Body of pancreas (tissue), 4 donors: ENCODE measurements at regions not wholly inside any gene's neighbourhood (a gene's known extent, or its start where the extent isn't known, plus 50 kb on each side); places are given as distances from the start of the nearest gene placed in this dataset.
"Not testable (repeated sequence)": the region's sequence is repeated elsewhere in the genome, so short reads cannot be mapped to it uniquely, and the experiment has no call there.

ENCODE experiments used
- CTCF ChIP-seq, 7 experiments: fragments of 450-650 bp in 4 of 7; fragments of 200-600 bp in 3 of 7; sonication (generic) in 3 of 7; IDR thresholded peaks; one replicate each; pipeline ENCODE4 v1.5.1; 2016 to 2019; ENCODE audit warnings: antibody characterized with exemption in 7 of 7
- POLR2A ChIP-seq, 3 donors: fragments of 450-650 bp; IDR thresholded peaks; one replicate each; pipeline ENCODE4 v1.6.1; 2016; ENCODE audit warnings: antibody characterized with exemption in 3 of 3, mild to moderate bottlenecking in 2 of 3

GRCh38 chr1:148344651-148345050, 138.5 kb downstream of the PPIAL4G start:
- not testable (repeated sequence) for TF ChIP-seq POLR2A, CTCF (IDR thresholded peaks at IDR 0.05)
